ENCODE measurements at regions not wholly inside any gene's neighbourhood (a gene's known extent, or its start where the extent isn't known, plus 50 kb on each side); places are given as distances from the start of the nearest gene placed in this dataset.

DNA sequence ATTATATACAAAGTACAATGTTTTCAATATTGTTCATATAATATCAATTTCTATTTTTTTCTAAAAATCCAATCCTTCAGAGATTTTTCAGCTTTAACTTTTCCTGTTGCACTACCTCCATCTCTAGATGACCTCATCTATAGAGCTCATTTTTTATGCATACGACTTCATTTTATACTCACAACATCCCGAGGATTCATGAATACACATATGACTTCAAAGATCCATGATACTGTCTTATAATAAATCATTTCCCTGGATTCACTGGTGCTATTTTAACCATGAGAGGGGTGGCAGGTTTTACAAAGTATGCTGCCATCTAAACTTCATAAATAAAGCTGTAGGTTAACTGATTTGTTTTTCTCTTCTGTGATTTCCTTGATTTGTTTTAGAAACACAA lies 694.6 kb downstream of the EPHA4 start:
- TF ChIP-seq, protein P1, sequence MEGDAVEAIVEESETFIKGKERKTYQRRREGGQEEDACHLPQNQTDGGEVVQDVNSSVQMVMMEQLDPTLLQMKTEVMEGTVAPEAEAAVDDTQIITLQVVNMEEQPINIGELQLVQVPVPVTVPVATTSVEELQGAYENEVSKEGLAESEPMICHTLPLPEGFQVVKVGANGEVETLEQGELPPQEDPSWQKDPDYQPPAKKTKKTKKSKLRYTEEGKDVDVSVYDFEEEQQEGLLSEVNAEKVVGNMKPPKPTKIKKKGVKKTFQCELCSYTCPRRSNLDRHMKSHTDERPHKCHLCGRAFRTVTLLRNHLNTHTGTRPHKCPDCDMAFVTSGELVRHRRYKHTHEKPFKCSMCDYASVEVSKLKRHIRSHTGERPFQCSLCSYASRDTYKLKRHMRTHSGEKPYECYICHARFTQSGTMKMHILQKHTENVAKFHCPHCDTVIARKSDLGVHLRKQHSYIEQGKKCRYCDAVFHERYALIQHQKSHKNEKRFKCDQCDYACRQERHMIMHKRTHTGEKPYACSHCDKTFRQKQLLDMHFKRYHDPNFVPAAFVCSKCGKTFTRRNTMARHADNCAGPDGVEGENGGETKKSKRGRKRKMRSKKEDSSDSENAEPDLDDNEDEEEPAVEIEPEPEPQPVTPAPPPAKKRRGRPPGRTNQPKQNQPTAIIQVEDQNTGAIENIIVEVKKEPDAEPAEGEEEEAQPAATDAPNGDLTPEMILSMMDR (IDR thresholded peaks at IDR 0.05; ENCODE audit: poor library complexity, severe bottlenecking): no peak
- no peak for TF ChIP-seq EP300 (conservative IDR thresholded peaks at IDR 0.05; ENCODE audit: poor library complexity, severe bottlenecking)
- no peak for TF ChIP-seq POLR2AphosphoS5 (IDR thresholded peaks at IDR 0.05)
